Osteoblast (primary cell): ENCODE measurements at regions not wholly inside any gene's neighbourhood (a gene's known extent, or its start where the extent isn't known, plus 50 kb on each side); places are given as distances from the start of the nearest gene placed in this dataset.

Experiments used
- DNase-seq: peaks from one replicate; pipeline ENCODE4 v3.0.0; 2011; ENCODE audit warnings: low spot score, mixed read lengths; ENCODE audit not compliant: insufficient read length; ENCODE audit errors: missing footprints
- H2AFZ ChIP-seq: 2 replicates; pipeline ENCODE4 v1.6.0; 2011; ENCODE audit warnings: mild to moderate bottlenecking, low read length
- H3K27ac ChIP-seq: 2 replicates; pipeline ENCODE4 v1.5.1; 2011; ENCODE audit warnings: mild to moderate bottlenecking, low read depth, low read length, moderate library complexity
- H3K27me3 ChIP-seq: 2 replicates; pipeline ENCODE4 v1.6.0; 2012; ENCODE audit warnings: mild to moderate bottlenecking, control low read depth, inconsistent platforms, low read length, moderate library complexity; ENCODE audit not compliant: insufficient read depth
- H3K36me3 ChIP-seq: 2 replicates; pipeline ENCODE4 v1.5.1; 2011; ENCODE audit warnings: mild to moderate bottlenecking, low read length, control low read depth, moderate library complexity; ENCODE audit not compliant: insufficient read depth
- H3K4me1 ChIP-seq: 2 replicates; pipeline ENCODE4 v1.5.1; 2011; ENCODE audit warnings: mild to moderate bottlenecking, low read length, control low read depth, moderate library complexity; ENCODE audit not compliant: insufficient read depth
- H3K4me2 ChIP-seq: 2 replicates; pipeline ENCODE4 v1.6.0; 2011; ENCODE audit warnings: mild to moderate bottlenecking, low read length; ENCODE audit not compliant: insufficient read depth
- H3K4me3 ChIP-seq: fragments of 200-600 bp; sonication (generic); 3 replicates; pipeline ENCODE4 v1.5.1; 2012; ENCODE audit warnings: mild to moderate bottlenecking, low read length, inconsistent platforms; ENCODE audit not compliant: insufficient read depth
- H3K79me2 ChIP-seq: 2 replicates; pipeline ENCODE4 v1.6.0; 2012; ENCODE audit warnings: mild to moderate bottlenecking, low read length, control low read depth, inconsistent platforms; ENCODE audit not compliant: insufficient read depth
- H3K9me3 ChIP-seq: 2 replicates; pipeline ENCODE4 v1.5.1; 2011; ENCODE audit warnings: low read depth, low read length, control low read depth
- H4K20me1 ChIP-seq: 2 replicates; pipeline ENCODE4 v1.6.0; 2012; ENCODE audit warnings: mild to moderate bottlenecking, low read length, control low read depth; ENCODE audit not compliant: insufficient read depth
- CTCF ChIP-seq: IDR thresholded peaks from 2 replicates; pipeline ENCODE4 v1.5.1; 2011; ENCODE audit warnings: mild to moderate bottlenecking, low read depth, low read length, moderate library complexity; ENCODE audit errors: extremely low read depth

GRCh38 chr3:24033818-24034217 lies 88.7 kb downstream of the NR1D2 start:
- no peaks in the 10 kb centered on the region for H3K79me2 ChIP-seq
- TF ChIP-seq CTCF: no peak
- DNase-seq: no peak
- H4K20me1 ChIP-seq: no peaks in the 10 kb centered on the region
- H3K4me3 ChIP-seq: no peak overlapping the region
- no peaks in the 10 kb centered on the region for H3K9me3 ChIP-seq
- no peak overlapping the region for H2AFZ ChIP-seq
- no peaks in the 10 kb centered on the region for H3K4me1 ChIP-seq
- H3K27ac ChIP-seq: no peak overlapping the region
- H3K27me3 ChIP-seq: no peaks in the 10 kb centered on the region
- H3K4me2 ChIP-seq: no peak overlapping the region
- no peaks in the 10 kb centered on the region for H3K36me3 ChIP-seq

- no peaks in the 10 kb centered on the region for H3K9me3 ChIP-seq
- no peak overlapping the region for H3K4me3 ChIP-seq
- TF ChIP-seq CTCF: no peak
- no peaks in the 10 kb centered on the region for H3K79me2 ChIP-seq
- no peaks in the 10 kb centered on the region for H3K36me3 ChIP-seq
- DNase-seq: no peak
- H3K27ac ChIP-seq: no peak overlapping the region
- no peak overlapping the region for H3K4me2 ChIP-seq
- H2AFZ ChIP-seq: no peak overlapping the region
- no peaks in the 10 kb centered on the region for H4K20me1 ChIP-seq
- H3K27me3 ChIP-seq: no peaks in the 10 kb centered on the region
- no peaks in the 10 kb centered on the region for H3K4me1 ChIP-seq
Measured at GRCh38 chr3:24034464-24034863, 89.4 kb downstream of the NR1D2 start.

- Histone ChIP-seq H4K20me1 (no peaks in the 10 kb centered on the region), H3K9me3 (no peaks in the 10 kb centered on the region), H3K4me2 (no peak overlapping the region), H3K79me2 (no peaks in the 10 kb centered on the region), H3K36me3 (no peaks in the 10 kb centered on the region), H3K4me3 (no peak overlapping the region), H3K27me3 (no peaks in the 10 kb centered on the region), H2AFZ (no peak overlapping the region), H3K4me1 (no peaks in the 10 kb centered on the region), H3K27ac (no peak overlapping the region)
- no peak for TF ChIP-seq CTCF
- DNase-seq: no peak
Measured at GRCh38 chr3:24037971-24038370, 92.9 kb downstream of the NR1D2 start.

- H3K27ac ChIP-seq: no peak overlapping the region
- no peak overlapping the region for H3K4me2 ChIP-seq
- H3K79me2 ChIP-seq: no peaks in the 10 kb centered on the region
- H3K4me1 ChIP-seq: no peaks in the 10 kb centered on the region
- TF ChIP-seq CTCF: no peak
- DNase-seq: no peak
- H3K9me3 ChIP-seq: no peaks in the 10 kb centered on the region
- H2AFZ ChIP-seq: no peak overlapping the region
- no peak overlapping the region for H3K4me3 ChIP-seq
- no peaks in the 10 kb centered on the region for H3K36me3 ChIP-seq
- no peaks in the 10 kb centered on the region for H3K27me3 ChIP-seq
- no peaks in the 10 kb centered on the region for H4K20me1 ChIP-seq
Measured at GRCh38 chr3:24040311-24040710, 95.2 kb downstream of the NR1D2 start.
